Tibial artery (tissue), 4 donors: ENCODE measurements at regions not wholly inside any gene's neighbourhood (a gene's known extent, or its start where the extent isn't known, plus 50 kb on each side); places are given as distances from the start of the nearest gene placed in this dataset.
"Not testable (repeated sequence)": the region's sequence is repeated elsewhere in the genome, so short reads cannot be mapped to it uniquely, and the experiment has no call there.

ENCODE experiments used
- DNase-seq, 2 donors: peaks; one replicate each; pipeline ENCODE4 v3.0.0-alpha.2; 2019
- H3K27ac ChIP-seq, 2 donors: fragments of 200-600 bp; sonication (generic) in 1 of 2; 1 replicate in 1 of 2; 2 replicates in 1 of 2; pipeline ENCODE4 v1.5.1; 2018 to 2019; ENCODE audit warnings: mild to moderate bottlenecking in 1 of 2
- H3K27me3 ChIP-seq, 2 donors: fragments of 200-600 bp; sonication (generic) in 1 of 2; one replicate each; pipeline versions ENCODE4 v1.5.1 to v1.6.0; 2016 to 2019
- H3K36me3 ChIP-seq, 3 donors: fragments of 200-600 bp; sonication (generic) in 2 of 3; one replicate each; pipeline ENCODE4 v1.5.1; 2016 to 2019; ENCODE audit warnings: mild to moderate bottlenecking in 2 of 3
- H3K4me1 ChIP-seq, 4 donors: fragments of 200-600 bp; sonication (generic) in 2 of 4; 1 replicate in 3 of 4; 2 replicates in 1 of 4; pipeline ENCODE4 v1.5.1; 2016 to 2019
- H3K4me3 ChIP-seq, 2 donors: fragments of 200-600 bp; sonication (generic) in 1 of 2; 1 replicate in 1 of 2; 2 replicates in 1 of 2; pipeline ENCODE4 v1.5.1; 2018 to 2019; ENCODE audit warnings: mild to moderate bottlenecking in 2 of 2
- H3K9me3 ChIP-seq, 3 donors: fragments of 200-600 bp; sonication (generic) in 1 of 3; one replicate each; pipeline ENCODE4 v1.5.1; 2016 to 2019
- intact Hi-C: fragments of 100-400 bp; cut with DNase I; formaldehyde crosslinking; loops from one replicate; pipeline ENCODE4 v1.15.0; 2023; ENCODE audit warnings: low total_unique reads
- TF ChIP-seq, protein P1 (sequence below), 2 experiments: fragments of 200-600 bp in 1 of 2; fragments of 450-650 bp in 1 of 2; IDR thresholded peaks; one replicate each; pipeline ENCODE4 v1.5.1; 2017 to 2019; ENCODE audit warnings: antibody characterized with exemption in 2 of 2, mild to moderate bottlenecking in 1 of 2, moderate library complexity in 1 of 2

DNA sequence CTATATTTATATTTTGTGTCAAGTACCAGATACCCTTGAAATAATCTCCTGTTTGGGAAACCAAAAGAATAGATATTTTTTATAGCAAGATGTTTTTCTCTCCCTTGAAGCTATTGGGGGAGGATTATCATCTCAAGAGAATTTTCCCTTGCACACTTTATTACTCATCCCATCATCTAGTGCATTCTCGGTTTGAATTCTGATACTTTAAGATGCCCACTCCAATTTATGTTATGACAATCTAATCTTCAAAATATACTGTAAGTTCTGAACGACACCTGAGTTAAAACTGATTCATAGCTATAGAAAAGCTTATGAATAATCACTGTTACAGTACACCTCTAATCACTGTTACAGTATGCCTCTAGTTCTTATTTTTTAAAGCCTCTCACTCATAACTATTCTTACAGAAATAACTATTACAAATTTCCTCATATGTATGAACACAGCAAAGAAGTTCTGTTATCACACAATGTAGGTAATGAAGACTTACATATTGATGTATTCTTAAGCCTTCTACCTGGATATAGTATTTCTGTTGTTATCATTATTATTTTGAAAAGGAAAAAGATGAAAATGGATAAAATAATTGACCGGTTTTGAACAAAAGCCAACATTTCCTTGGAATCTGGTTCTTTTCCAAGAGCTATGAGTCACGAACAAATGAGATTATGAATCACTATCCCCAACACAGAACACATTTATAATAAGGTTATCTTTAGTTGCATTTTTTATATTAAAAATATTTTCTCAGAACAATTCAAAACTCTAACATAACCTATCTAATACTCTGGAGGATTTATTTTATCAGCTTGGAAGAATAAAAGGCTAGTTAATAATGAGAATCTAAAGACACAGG, 72.3 kb upstream of the FAM13C start:
- H3K27ac ChIP-seq: no peak overlapping the region
- no peaks in the 10 kb centered on the region for H3K9me3 ChIP-seq
- intact Hi-C loops: no loop called here
- H3K27me3 ChIP-seq: no peaks in the 10 kb centered on the region
- no peak for DNase-seq
- H3K4me3 ChIP-seq: no peak overlapping the region
- no peaks in the 10 kb centered on the region for H3K36me3 ChIP-seq
- TF ChIP-seq, protein P1, sequence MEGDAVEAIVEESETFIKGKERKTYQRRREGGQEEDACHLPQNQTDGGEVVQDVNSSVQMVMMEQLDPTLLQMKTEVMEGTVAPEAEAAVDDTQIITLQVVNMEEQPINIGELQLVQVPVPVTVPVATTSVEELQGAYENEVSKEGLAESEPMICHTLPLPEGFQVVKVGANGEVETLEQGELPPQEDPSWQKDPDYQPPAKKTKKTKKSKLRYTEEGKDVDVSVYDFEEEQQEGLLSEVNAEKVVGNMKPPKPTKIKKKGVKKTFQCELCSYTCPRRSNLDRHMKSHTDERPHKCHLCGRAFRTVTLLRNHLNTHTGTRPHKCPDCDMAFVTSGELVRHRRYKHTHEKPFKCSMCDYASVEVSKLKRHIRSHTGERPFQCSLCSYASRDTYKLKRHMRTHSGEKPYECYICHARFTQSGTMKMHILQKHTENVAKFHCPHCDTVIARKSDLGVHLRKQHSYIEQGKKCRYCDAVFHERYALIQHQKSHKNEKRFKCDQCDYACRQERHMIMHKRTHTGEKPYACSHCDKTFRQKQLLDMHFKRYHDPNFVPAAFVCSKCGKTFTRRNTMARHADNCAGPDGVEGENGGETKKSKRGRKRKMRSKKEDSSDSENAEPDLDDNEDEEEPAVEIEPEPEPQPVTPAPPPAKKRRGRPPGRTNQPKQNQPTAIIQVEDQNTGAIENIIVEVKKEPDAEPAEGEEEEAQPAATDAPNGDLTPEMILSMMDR (IDR thresholded peaks at IDR 0.05): no peak
- peaks cover 0 to 21% (median 2%) of the 10 kb centered on the region in 4 donors for H3K4me1 ChIP-seq

DNA sequence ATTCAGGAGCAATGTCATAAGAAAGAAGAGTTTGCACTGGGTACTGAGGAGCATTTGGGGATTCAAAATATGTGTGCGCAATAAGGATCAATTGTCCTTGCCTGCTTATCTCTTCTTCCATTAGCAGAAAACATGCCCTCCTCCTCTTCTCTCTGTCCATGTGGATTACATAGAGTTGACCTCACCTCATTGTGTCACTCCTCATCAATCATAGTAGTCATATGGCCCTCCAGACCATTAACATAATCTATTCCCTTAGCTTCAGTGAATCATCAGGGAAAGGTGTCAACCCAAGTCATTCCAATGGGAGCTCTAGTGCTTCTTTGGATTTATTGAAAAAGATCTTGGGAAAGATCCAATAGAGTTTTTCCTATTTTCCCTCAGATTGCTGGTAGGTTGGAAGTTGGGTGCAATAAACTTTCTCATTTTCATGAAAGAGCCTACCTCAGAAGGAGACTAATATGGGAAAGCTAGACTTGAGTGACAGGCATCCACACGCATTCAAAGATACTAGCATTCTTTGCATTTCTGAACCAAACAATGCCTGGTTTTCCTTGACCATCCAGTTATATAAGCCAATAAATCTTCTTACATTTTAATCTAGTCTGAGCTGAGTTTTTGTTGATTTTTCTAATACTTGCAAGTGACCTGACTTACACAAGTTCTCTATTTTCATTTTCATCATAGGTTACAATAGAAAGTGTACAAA, 71.5 kb upstream of the FAM13C start:
- H3K4me1 ChIP-seq: peaks cover 0 to 21% (median 2%) of the 10 kb centered on the region in 4 donors
- intact Hi-C loops: no loop called here
- H3K36me3 ChIP-seq: no peaks in the 10 kb centered on the region
- DNase-seq: no peak
- no peak overlapping the region for H3K27ac ChIP-seq
- TF ChIP-seq, protein P1 (IDR thresholded peaks at IDR 0.05): no peak
- H3K4me3 ChIP-seq: no peak overlapping the region
- no peaks in the 10 kb centered on the region for H3K9me3 ChIP-seq
- no peaks in the 10 kb centered on the region for H3K27me3 ChIP-seq

DNA sequence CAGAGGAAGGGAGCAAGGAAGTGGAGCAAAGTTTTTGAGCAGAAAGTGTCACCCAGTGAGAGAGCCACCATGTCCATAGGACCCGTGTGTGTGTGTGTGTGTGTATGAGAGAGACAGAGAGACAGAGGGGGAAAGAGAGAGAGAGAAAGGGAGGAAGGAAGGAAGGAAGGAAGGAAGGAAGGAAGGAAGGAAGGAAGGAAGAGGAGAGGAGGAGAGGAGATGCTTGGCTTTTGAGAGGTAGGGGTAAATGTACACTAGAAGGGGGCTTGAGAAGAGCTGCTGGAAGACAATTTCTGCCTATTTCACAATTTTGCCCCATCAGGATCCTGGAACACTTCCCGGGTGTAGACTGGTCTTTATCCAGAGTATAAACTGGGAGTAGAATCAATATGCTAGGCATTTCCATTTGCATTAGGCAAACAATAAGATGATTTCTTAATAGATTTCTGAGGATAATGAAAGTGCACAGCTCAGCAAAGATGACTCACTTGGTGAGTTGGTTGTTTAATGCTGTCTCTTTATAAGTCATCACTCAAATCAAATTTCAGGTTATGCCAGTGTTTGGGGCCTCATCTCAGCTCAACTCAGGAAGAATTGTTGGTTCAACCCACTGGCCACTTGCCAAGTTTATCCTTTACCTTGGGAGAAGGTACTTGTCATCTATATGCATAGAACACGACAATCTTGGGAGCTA, 70.0 kb upstream of the FAM13C start:
- peaks cover 0 to 21% (median 2%) of the 10 kb centered on the region in 4 donors for H3K4me1 ChIP-seq
- intact Hi-C loops: no loop called here
- DNase-seq: no peak
- H3K27ac ChIP-seq: no peak overlapping the region
- no peak overlapping the region for H3K4me3 ChIP-seq
- no peaks in the 10 kb centered on the region for H3K36me3 ChIP-seq
- H3K27me3 ChIP-seq: no peaks in the 10 kb centered on the region
- no peaks in the 10 kb centered on the region for H3K9me3 ChIP-seq
- TF ChIP-seq, protein P1 (IDR thresholded peaks at IDR 0.05): no peak

DNA sequence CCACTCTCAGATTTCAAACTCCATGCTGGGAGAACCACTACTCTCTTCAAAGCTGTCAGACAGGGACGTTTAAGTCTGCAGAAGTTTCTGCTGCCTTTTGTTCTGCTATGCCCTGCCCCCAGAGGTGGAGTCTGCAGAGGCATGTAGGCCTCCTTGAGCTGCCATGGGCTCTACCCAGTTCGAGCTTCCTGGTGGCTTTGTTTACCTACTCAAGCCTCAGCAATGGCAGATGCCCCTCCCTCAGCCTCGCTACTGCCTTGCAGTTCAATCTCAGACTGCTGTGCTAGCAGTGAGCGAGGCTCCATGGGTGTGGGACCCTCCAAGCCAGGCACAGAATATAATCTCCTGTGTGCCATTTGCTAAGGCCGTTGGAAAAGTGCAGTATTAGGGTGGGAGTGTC, 51.4 kb upstream of the FAM13C start:
- H3K4me3 ChIP-seq, DNase-seq, H3K4me1 ChIP-seq, H3K9me3 ChIP-seq, H3K36me3 ChIP-seq, intact Hi-C loops, H3K27me3 ChIP-seq, H3K27ac ChIP-seq: not testable (repeated sequence)
